Mesodermal cell (in vitro differentiated cells): ENCODE measurements at regions not wholly inside any gene's neighbourhood (a gene's known extent, or its start where the extent isn't known, plus 50 kb on each side); places are given as distances from the start of the nearest gene placed in this dataset.
"Not testable (repeated sequence)": the region's sequence is repeated elsewhere in the genome, so short reads cannot be mapped to it uniquely, and the experiment has no call there.

Experiments used
- H3K27ac ChIP-seq: 2 replicates; pipeline ENCODE4 v1.7.0; 2013; ENCODE audit warnings: mild to moderate bottlenecking, low read depth, low read length, moderate library complexity; ENCODE audit not compliant: severe bottlenecking
- H3K36me3 ChIP-seq: 2 replicates; pipeline ENCODE4 v1.7.1; 2013; ENCODE audit warnings: mild to moderate bottlenecking, low read length, moderate library complexity; ENCODE audit not compliant: control insufficient read depth, insufficient read depth
- H3K4me1 ChIP-seq: one replicate; pipeline ENCODE4 v1.7.1; 2013; ENCODE audit warnings: mild to moderate bottlenecking, low read length; ENCODE audit not compliant: insufficient read depth, control insufficient read depth, poor library complexity, severe bottlenecking
- H3K4me3 ChIP-seq: 2 replicates; pipeline ENCODE4 v1.7.0; 2013; ENCODE audit warnings: low read length, control low read depth, mild to moderate bottlenecking; ENCODE audit not compliant: insufficient read depth, poor library complexity, severe bottlenecking; ENCODE audit errors: extremely low read depth
- H3K9me3 ChIP-seq: 2 replicates; pipeline ENCODE4 v1.7.1; 2013; ENCODE audit warnings: mild to moderate bottlenecking, low read length, moderate library complexity; ENCODE audit not compliant: control insufficient read depth
- WGBS, 2 experiments: methylation state at CpG; one replicate each; pipeline ENCODE4 v1.1.5; 2013; ENCODE audit warnings: missing lambda C conversion rate in 2 of 2; ENCODE audit not compliant: insufficient coverage in 2 of 2; 5-methylcytosine and 5-hydroxymethylcytosine counted together

- H3K9me3 ChIP-seq, H3K36me3 ChIP-seq, H3K27ac ChIP-seq, H3K4me3 ChIP-seq, H3K4me1 ChIP-seq: not testable (repeated sequence)
- 85% methylated on average over 1 of the region's 1 CpG; no CpG with 5 or more reads in 1 of the 2 experiments for WGBS, 2 experiments
Observed at GRCh38 chr14:97135847-97136246, 338.7 kb downstream of the VRK1 start.

GRCh38 chr14:97137705-97138104, 340.5 kb downstream of the VRK1 start:
- no peaks in the 10 kb centered on the region for H3K36me3 ChIP-seq
- H3K27ac ChIP-seq, result no peak overlapping the region
- H3K4me1 ChIP-seq, result no peaks in the 10 kb centered on the region
- WGBS, 2 experiments, result 75 to 90% methylated on average over 5 of the region's 7 CpGs
- H3K9me3 ChIP-seq, result no peaks in the 10 kb centered on the region
- H3K4me3 ChIP-seq, result no peak overlapping the region

- H3K4me3 ChIP-seq, result no peak overlapping the region
- H3K4me1 ChIP-seq, result no peaks in the 10 kb centered on the region
- no peaks in the 10 kb centered on the region for H3K9me3 ChIP-seq
- WGBS, 2 experiments, result 75 to 80% methylated on average over 3 of the region's 4 CpGs
- H3K36me3 ChIP-seq, result no peaks in the 10 kb centered on the region
- no peak overlapping the region for H3K27ac ChIP-seq
Observed at GRCh38 chr14:97138801-97139200, 341.6 kb downstream of the VRK1 start.

- H3K4me3 ChIP-seq, result no peak overlapping the region
- no peaks in the 10 kb centered on the region for H3K4me1 ChIP-seq
- no peak overlapping the region for H3K27ac ChIP-seq
- H3K36me3 ChIP-seq, result no peaks in the 10 kb centered on the region
- no peaks in the 10 kb centered on the region for H3K9me3 ChIP-seq
- WGBS, 2 experiments, result 88% methylated on average over 1 of the region's 1 CpG
Observed at GRCh38 chr14:97143011-97143410, 345.8 kb downstream of the VRK1 start.

GRCh38 chr14:97143456-97143855, 346.3 kb downstream of the VRK1 start:
- no peak overlapping the region for H3K27ac ChIP-seq
- no peaks in the 10 kb centered on the region for H3K36me3 ChIP-seq
- H3K9me3 ChIP-seq, result no peaks in the 10 kb centered on the region
- H3K4me1 ChIP-seq, result no peaks in the 10 kb centered on the region
- H3K4me3 ChIP-seq, result no peak overlapping the region
- WGBS, 2 experiments, result 81 to 83% methylated on average over 3 of the region's 4 CpGs

- H3K27ac ChIP-seq, H3K4me3 ChIP-seq, H3K4me1 ChIP-seq, H3K9me3 ChIP-seq, H3K36me3 ChIP-seq: not testable (repeated sequence)
Observed at GRCh38 chr14:97148021-97148420, 350.8 kb downstream of the VRK1 start.

- Histone ChIP-seq H3K27ac (no peak overlapping the region), H3K36me3 (no peaks in the 10 kb centered on the region), H3K4me3 (no peak overlapping the region), H3K4me1 (peaks cover 9% of the 10 kb centered on the region), H3K9me3 (no peaks in the 10 kb centered on the region)
- 41 to 70% methylated on average over 3 of the region's 3 CpGs for WGBS, 2 experiments
Observed at GRCh38 chr14:97149775-97150174, 352.6 kb downstream of the VRK1 start.

- WGBS, 2 experiments, result 88 to 97% methylated on average over 3 to 6 of the region's 6 CpGs
- Histone ChIP-seq H3K9me3 (no peaks in the 10 kb centered on the region), H3K36me3 (no peaks in the 10 kb centered on the region), H3K4me1 (peaks cover 9% of the 10 kb centered on the region), H3K4me3 (no peak overlapping the region), H3K27ac (no peak overlapping the region)
Observed at GRCh38 chr14:97153527-97153926, 356.3 kb downstream of the VRK1 start.

GRCh38 chr14:97155320-97155719, 358.1 kb downstream of the VRK1 start:
- 81 to 100% methylated on average over 2 of the region's 2 CpGs for WGBS, 2 experiments
- Histone ChIP-seq H3K36me3 (no peaks in the 10 kb centered on the region), H3K4me1 (peaks cover 2% of the 10 kb centered on the region), H3K27ac (no peak overlapping the region), H3K4me3 (no peak overlapping the region), H3K9me3 (no peaks in the 10 kb centered on the region)

GRCh38 chr14:97155814-97156213, 358.6 kb downstream of the VRK1 start:
- Histone ChIP-seq H3K36me3 (no peaks in the 10 kb centered on the region), H3K9me3 (no peaks in the 10 kb centered on the region), H3K4me1 (no peaks in the 10 kb centered on the region), H3K27ac (no peak overlapping the region), H3K4me3 (no peak overlapping the region)
- WGBS, 2 experiments, result 76 to 83% methylated on average over 2 to 3 of the region's 4 CpGs

GRCh38 chr14:97156705-97157104, 359.5 kb downstream of the VRK1 start:
- Histone ChIP-seq H3K4me3 (no peak overlapping the region), H3K4me1 (no peaks in the 10 kb centered on the region), H3K9me3 (no peaks in the 10 kb centered on the region), H3K36me3 (no peaks in the 10 kb centered on the region), H3K27ac (no peak overlapping the region)
- WGBS, 2 experiments, result 74 to 87% methylated on average over 5 of the region's 5 CpGs

- H3K9me3 ChIP-seq, result no peaks in the 10 kb centered on the region
- H3K4me3 ChIP-seq, result no peak overlapping the region
- no peaks in the 10 kb centered on the region for H3K36me3 ChIP-seq
- H3K27ac ChIP-seq, result no peak overlapping the region
- WGBS, 2 experiments, result 71 to 100% methylated on average over 1 of the region's 1 CpG
- H3K4me1 ChIP-seq, result no peaks in the 10 kb centered on the region
Observed at GRCh38 chr14:97158102-97158501, 360.9 kb downstream of the VRK1 start.
